Forelimb muscle (tissue), 1 donor: ENCODE measurements at regions not wholly inside any gene's neighbourhood (a gene's known extent, or its start where the extent isn't known, plus 50 kb on each side); places are given as distances from the start of the nearest gene placed in this dataset.
"Not testable (repeated sequence)": the region's sequence is repeated elsewhere in the genome, so short reads cannot be mapped to it uniquely, and the experiment has no call there.

Experiments
- DNase-seq: peaks from one replicate; pipeline ENCODE4 v3.0.0-alpha.2; 2013; ENCODE audit warnings: low read depth

DNA sequence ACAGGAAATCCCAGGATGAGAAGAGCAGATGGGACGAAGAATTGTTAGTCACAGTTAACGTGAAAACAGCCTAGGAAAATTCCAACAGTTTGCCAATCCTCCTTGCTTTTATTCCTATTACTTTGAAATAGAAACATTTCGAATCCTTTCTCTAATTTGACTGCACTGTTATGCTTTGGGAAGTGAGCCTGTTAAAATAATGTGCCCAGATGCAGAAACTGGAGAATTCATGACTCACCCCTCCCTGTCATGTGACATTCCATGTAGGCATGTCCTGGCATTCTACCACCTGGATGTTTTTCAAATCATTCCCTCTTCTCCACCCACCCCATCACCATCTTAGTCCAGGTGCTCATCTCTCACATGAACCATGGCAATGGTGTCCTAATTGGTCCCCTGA is 107.3 kb downstream of the MINAR1 start:
- DNase-seq: no peak

DNA sequence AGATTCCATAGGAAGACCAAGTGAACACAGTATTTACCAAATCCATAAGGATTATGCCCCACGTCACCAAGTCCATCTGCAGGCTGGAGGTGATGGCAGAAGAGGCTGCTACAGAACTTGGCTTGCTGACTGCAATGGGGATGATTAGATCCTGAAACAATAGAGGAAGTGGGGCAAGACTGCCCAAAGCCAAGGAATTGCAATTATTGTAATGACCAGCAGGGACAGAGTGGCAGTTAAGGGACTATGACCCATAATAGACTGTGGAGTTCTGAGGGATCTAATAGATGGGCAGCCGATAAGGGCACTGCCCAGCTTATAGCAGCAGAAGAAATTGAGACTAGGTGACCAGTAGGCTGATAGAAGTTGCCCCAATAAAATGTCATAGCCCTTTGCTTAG is 108.4 kb downstream of the MINAR1 start:
- no peak for DNase-seq

DNA sequence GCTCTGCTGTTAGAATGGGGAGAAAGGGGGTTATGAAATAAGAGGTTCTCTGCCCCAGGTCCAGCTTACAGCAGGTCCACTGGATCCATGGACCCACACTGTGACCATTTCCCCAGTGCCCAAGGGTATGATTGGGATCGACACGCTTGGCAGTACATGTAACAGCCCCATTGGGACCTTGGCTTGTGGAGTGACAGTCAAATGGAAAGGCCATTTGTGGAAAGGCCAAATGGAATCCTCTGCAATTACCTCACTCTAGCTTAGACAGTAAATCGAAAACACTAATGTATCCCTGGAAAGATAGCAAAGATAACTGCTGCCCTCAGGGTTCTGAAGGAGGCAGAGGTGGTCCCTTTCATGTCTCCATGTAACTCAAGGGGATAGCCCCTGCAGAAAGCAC is 109.1 kb downstream of the MINAR1 start:
- DNase-seq: no peak

DNA sequence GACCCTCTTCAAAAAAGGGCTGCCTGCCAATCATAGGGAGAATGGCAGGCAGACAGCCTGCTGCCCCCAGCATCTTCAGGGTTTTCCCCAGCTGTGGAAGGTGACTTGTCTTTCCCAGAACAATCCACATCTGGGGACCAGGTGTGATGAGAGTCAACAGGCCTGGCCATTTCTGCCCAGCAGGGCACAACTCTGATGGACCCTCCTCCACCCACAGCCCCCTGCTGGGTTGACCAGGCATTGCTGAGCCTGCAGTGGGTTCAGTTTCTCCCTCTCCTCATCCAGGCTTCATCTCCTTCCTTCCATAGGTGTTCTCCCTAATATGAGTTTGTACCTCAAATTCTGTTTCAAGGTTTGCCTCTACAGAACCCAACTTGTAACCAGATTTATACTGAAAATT is 111.0 kb downstream of the MINAR1 start:
- no peak for DNase-seq

DNA sequence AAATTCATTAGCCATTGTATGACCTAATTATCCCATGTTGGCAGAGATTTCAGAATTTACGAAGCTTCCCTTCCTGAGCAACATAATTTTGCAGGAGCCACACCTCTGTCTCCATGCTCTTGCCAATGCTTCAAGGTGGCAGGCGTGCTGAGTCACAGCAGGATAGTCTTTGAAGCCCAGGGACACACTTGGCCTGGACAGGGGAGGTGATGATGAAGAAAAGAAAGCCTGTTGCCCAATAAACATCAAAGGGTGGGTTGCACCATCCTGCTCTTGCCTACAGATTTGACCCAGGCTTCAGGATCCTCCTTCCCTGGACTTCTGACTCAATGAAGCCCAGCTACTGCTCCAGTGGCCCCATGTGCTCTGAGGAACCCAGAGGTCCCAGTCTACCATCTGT is 117.1 kb downstream of the MINAR1 start:
- no peak for DNase-seq

DNA sequence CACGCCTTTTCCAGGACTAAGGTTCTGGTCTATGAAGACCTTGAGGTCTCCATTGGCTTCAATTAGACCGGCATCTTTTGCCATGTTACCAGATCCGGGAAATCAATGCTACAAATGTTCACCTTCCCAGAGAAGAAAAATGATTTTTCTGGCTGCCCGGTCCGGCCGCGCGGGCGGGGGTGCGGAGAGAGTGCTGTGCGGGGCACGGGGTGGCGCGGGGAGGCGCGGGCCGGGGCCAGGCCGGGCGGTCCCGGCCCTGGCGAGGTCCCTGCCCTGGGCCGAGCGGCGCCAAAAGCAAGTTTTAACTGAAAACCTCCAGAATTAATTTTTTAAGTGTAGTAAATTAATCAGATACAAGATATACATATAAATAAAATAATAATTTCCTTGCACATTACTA is 128.2 kb downstream of the MINAR1 start:
- no peak for DNase-seq

DNA sequence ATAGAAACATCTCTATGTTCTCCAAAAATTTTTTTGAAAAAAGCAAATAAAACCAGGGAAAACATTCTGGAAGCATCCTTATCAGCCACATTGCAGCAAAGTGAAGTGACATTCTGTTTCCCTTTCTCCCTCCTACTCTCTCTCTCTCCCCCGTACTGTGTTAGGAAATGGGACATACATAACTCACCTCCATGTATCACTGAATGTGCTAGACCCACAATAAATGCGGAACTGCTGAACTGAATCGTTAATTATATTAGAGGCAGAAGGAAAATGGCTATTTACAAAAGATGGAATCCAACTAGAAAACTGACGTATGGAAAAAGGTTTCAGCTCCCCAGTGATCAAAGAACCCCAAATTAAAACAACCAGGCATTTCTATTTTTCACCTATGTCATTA is 129.8 kb downstream of the MINAR1 start:
- DNase-seq: no peak

DNA sequence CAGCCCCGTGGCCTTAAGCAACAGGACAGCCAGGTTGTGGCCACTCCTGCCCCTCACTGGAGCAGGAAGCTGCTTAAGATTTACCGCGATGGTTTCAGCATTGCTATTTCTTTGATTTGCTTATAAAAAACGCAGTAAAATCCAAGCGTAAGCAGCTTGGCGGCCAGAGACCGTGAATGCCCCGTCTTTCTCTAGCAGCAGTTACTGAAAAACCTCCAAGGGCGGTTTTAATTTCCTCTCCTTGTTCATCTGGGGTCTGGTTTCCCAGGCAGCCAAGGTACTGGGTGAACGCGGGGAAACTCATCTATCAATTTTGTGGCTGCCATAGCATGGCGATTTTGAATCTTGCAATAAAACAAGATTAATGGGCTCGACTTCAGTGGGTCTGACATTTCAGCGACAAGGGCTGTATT is 130.3 kb downstream of the MINAR1 start:
- no peak for DNase-seq

DNA sequence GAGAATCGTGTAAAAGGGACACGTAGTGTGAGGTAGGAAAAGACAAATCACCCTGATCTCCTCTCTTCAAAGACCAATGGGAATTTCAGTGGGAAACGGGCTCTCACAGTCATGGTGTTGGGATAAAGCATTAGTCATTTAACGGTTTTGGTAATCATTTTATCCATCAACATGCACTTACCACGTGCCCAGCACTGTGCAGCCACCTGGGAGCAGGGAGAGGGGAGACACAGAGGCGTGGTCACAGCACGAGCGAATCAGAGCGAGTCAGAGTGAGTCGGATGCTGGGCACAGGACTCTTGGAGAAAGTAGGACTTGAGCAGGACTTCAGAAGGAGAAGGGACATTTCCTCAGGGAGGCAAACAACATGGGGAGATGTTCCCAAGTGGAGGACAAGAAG is 130.8 kb downstream of the MINAR1 start:
- DNase-seq: no peak

DNA sequence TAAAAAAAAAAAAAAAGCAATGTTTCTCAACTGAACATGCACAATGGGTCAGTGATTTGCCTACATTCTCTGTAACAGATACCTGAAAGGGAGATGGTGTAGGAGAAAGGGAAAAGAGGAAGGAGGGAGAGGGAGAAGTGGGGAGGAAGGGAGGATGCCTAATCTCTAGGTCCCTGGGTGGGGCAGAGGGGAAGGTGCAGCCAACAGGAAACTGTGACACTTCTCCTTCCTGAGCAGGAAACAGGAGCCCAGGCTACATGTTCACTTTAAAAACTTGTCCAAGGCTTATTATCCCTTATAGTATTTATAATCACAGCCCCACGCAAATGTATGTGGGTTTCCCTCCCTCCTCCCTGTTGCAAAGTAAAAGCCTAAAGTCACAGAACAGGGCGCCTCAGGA is 137.9 kb downstream of the MINAR1 start:
- no peak for DNase-seq

DNA sequence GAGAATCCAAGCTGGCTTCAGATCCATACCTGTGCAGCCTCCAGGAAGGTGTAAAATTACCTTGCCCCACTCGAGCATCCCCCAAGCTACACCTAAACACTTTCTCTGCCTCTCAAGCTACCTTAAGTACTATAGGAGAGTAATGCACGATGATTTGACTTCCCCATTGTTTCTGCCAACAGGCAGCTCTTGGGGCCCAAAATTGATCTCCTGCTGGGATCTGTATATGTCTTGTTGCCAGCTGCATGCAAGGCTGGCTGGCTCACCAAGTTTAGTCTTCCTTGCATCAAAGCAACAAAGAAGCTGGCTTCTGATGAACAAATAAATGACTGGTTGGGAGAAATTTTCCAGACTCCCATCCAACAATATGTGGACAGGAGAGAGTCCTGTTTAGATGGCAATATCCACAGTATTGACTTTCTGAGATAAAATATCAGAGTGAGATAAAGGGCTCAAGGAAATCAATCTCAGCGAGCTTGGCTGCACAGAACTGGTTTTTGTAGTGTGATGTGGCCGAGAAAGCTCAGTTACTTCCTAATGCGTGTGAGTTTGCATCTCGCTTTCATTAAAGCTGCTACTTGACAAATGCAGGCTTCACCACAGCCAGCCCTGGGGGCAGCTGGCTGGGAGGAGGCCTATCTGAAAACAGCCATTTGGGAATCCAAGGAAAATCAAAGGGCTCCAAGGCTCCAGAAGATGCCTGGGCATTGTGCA is 140.7 kb downstream of the MINAR1 start:
- no peak for DNase-seq

DNA sequence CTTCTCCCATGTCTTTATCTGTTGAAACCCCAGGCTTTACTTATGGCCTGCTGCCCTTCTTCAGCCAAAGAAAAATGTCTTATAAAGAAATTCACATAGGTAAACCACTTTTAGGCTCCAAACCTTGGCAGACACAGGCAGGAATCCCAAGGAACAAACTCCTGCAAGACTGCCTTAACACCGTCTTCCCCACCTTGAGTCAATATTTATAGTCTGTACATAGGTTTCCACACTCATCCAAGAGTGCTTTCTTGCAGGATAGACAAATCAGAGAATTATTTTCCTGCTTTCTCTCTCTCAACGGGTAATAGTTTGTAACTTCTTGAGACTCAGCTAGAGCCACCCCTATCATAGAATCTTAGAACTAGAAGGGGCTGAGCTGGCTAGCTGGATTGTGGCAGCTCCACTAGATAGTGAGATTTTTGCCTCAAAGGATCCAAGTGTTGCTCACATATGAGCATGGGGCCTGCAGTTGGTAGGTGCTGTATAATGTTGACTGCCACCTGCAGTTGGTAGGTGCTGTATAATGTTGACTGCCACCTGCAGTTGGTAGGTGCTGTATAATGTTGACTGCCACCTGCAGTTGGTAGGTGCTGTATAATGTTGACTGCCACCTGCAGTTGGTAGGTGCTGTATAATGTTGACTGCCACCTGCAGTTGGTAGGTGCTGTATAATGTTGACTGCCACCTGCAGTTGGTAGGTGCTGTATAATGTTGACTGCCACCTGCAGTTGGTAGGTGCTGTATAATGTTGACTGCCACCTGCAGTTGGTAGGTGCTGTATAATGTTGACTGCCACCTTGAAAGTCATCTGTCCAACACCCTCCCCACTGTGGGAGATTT is 142.5 kb downstream of the MINAR1 start:
- DNase-seq: not testable (repeated sequence)

DNA sequence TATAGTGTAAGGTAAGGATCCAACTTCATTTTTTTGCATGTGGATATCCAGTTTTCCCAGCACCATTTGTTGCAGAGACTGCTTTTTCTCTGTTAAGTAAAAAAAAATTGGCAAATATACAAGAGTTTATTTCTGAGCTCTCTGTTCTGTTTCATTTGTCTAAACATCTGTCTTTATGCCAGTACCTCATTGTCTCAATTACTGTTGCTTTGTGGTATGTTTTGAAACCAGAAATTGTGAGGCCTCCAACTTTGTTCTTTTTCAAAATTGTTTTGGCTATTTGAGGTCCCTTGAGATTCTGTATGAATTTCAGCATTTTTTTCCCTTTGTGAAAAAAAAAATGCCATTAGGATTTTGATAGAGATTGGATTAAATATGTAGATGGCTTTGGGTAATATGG is 150.5 kb downstream of the MINAR1 start:
- DNase-seq: no peak

DNA sequence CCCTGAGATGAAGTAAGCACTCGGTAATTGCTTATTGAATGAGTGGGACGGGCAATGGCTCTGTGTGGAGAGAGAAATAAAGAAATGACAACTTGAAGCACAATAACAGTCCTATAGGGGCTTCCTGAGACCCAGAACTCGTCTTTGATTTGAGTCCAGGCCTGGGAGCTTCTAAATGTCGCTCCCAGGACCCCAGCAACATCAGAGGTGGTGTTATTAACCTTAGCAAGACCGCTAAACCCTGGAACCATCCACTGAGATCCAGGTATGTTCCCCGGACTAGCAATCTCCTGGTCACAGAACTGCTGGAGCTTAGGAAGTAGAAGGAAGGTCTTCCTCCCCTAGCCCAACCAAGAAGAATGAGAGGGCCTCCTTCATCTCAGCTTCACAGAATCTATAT is 160.0 kb downstream of the MINAR1 start:
- no peak for DNase-seq

DNA sequence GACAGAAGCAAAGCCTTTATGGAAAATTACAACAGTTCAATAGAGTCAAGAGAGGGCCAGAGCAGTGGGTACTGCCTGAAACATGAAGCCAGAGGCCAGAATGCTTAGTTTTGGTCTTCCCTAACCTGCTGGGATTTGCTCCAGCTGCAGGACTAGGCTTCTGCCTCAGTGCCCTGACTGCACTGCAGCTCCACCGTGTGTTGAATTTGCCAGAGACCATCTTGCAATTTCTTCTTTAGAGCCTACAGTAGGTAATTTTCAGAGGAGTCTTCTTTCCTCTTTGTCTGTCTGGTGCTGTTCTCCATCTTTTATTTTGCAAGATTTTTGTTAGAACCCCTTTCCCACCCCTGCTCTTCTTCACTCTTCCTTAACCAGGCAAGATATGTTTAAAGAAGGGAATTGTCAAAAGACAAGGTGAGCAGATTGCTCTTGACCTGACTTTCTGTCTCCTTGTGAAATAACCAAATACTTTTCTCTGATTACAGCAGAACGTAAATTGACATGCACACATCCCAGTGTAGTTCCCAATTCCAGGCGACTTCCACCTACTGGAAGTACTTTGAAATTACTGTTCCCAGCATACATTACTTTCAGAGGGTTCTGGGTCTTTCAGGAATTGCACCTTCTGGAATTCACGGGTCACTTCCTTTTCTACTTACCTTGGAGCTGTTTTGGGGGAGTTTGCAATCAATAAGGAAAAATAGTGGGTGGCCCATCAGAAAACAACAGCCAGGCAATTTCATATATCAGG is 161.2 kb downstream of the MINAR1 start:
- no peak for DNase-seq

DNA sequence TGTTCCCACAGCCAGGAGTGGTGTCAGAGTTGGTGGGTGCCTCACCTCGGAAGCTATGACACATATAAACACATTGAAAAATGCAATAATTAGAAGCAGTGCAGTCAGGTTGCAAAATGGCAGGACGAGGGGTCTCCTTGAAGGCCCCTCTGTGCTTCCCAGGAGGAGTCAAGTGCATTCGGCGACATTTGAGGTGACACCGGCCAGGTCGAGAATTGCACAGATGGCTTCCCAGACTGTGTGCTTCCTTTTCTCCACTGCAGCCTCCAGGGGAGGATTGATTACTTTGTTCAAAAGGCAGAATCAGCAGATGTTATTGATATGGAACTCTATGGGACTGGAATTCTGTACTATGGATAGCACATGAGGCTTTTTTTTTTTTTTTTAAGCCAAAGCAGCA is 163.2 kb downstream of the MINAR1 start:
- DNase-seq: no peak

DNA sequence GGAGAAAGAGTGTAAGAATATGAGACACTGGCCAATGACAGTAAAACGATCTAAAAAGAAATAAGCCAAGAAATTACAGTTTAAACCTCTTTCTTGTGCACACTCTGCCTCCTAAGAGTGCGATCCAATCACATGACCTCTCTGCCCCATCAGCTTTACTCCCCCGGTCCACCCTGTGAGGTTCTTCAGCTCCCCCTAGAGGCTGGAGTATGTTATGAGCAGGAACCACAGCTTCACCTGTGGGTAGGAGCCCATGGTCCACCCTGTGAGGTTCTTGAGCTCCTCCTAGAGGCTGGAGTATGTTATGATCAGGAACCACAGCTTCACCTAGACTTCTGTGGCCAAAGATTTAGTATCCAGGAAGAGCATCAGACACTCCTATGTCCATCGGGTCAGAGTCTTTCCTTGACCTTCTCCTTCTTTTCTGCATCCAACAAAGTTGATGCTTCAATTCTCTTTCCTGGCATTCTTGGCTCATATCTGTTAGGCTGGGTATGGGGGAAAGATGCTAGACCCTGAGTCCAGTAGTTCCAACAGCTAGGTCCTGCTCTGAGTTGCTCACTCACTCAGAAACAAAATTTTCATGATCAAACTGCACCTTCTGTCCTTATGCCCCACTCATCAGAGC is 164.0 kb downstream of the MINAR1 start:
- DNase-seq: no peak

DNA sequence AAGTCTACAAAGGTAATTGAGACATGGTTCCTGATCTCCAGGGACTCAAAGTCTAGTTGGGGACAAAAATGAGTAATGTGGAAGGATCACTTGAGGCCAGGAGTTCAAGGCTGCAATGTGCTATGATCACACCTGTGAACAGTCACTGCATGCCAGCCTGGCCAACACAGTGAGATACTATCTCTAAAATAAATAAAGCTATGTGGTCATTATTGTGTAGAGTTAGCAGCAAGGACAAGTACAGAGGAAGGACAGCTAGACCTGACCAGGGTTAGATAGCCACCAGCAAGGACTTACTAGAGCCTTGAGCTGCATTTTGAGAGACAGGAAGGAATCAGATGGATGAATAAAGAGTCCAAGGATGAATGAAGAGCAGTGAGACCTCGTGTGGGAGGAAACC is 166.5 kb downstream of the MINAR1 start:
- no peak for DNase-seq

DNA sequence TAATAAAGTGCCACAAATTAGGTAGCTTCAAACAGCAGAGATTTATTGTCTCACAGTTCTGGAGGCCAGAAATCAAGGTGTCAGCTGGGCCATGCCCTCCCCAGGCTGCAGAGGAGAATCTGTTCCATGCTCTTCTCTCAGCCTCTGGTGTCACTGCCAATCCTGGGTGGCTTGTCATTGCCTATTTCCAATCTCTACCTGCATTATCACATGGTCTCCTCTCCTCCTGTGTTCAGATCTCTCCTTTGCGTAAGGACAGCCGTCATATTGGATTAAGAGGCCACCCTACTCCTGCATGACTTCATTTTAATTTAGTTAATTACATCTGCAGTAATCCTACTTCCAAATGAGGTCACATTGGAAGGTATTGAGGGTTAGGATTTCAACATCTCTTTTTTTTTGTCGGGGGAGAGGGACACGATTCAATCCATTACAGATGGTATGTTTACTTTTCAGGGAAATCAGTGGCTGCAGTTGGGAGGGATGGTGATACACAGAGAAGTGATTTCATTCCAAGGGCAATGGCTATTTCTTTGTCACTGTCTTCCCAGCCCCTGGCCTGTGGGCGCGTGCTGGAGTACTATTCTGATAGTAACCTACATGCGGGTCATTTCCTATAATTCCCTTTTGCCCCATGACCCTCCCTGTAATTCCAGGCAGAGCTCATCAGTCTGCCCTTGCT is 169.4 kb downstream of the MINAR1 start:
- DNase-seq: no peak

DNA sequence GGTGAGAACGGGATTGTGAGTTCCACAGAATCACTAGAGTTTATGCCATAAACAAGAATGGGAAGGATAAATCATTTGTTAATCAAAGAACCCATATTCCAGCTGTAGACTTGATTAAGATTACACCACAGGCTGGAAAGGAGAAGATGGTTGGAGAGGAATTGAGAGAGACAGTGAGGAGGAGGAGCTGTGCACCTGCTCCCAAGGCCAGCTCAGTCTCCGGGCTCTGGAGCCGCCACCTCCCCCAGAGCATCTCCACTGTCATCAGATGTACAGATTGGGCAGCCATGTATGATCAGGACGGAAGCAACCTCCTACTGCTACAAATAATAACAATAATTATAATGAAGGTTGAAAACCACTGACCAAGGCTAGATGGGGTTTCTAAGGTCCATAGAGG is 170.0 kb downstream of the MINAR1 start:
- DNase-seq: no peak

DNA sequence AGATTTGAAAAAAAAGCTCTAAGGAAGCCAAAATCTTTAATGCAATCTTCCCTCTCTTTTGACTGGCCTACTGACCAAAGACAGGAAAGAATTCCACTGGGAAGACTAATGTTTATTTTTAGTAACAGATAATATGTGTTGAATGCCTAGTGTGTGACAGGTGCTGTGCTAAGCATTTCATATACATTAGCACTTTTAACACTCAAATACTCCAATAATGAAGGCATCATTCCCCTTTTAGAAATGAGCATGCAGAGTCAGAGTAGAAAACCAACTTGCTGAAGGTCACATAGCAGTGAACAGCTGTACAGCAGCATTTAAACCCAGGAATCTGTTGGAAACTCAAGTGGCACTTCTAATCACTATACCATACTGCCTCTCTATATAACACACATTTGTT is 170.6 kb downstream of the MINAR1 start:
- no peak for DNase-seq
